ENCODE measurements at regions not wholly inside any gene's neighbourhood (a gene's known extent, or its start where the extent isn't known, plus 50 kb on each side); places are given as distances from the start of the nearest gene placed in this dataset.

- Histone ChIP-seq H3K4me1 (peaks cover 0 to 13% (median 4%) of the 10 kb centered on the region in 4 donors), H3K27ac (replicated peaks in 1 of 4) (no peak overlapping the region), H3K4me3 (no peak overlapping the region), H3K36me3 (no peaks in the 10 kb centered on the region), H3K9me3 (no peaks in the 10 kb centered on the region), H3K27me3 (no peaks in the 10 kb centered on the region)
- WGBS = 43% methylated on average over 1 of the region's 1 CpG
- intact Hi-C loops (cut with DNase I) = loop anchor here (10.0 kb wide), 1 partner anchor 495 kb away; no protein-coding TSS in a partner anchor
- DNase-seq (ENCODE audit: extremely low spot score) = no peak
- TF ChIP-seq EP300 (IDR thresholded peaks at IDR 0.05) (no peak), POLR2A (IDR thresholded peaks at IDR 0.05; ENCODE audit: low read depth) (no peak), POLR2AphosphoS5 (IDR thresholded peaks at IDR 0.05) (no peak), CTCF (IDR thresholded peaks at IDR 0.05) (no peak)
Observed at GRCh38 chr3:170809975-170810357, 60.0 kb downstream of the RPL22L1 start.

GRCh38 chr3:170809007-170809974, 60.7 kb downstream of the RPL22L1 start:
- Histone ChIP-seq H3K36me3 (no peaks in the 10 kb centered on the region), H3K27me3 (no peaks in the 10 kb centered on the region), H3K4me1 (peaks cover 0 to 13% (median 4%) of the 10 kb centered on the region in 4 donors), H3K27ac (replicated peaks in 1 of 4) (no peak overlapping the region), H3K4me3 (no peak overlapping the region), H3K9me3 (no peaks in the 10 kb centered on the region)
- no peak for TF ChIP-seq EP300 (IDR thresholded peaks at IDR 0.05)
- peak in 2 of 3 experiments; percentile 17 to 36 for TF ChIP-seq CTCF (IDR thresholded peaks at IDR 0.05)
- TF ChIP-seq POLR2AphosphoS5 (IDR thresholded peaks at IDR 0.05) = no peak
- no peak for DNase-seq (ENCODE audit: extremely low spot score)
- 79% methylated on average over 14 of the region's 14 CpGs for WGBS
- intact Hi-C loops (cut with DNase I) = no loop called here

GRCh38 chr3:170808041-170808440, 62.0 kb downstream of the RPL22L1 start:
- no peak for TF ChIP-seq EP300 (IDR thresholded peaks at IDR 0.05)
- TF ChIP-seq CTCF (IDR thresholded peaks at IDR 0.05) = no peak
- TF ChIP-seq POLR2A (IDR thresholded peaks at IDR 0.05; ENCODE audit: low read depth) = no peak
- no peak for TF ChIP-seq POLR2AphosphoS5 (IDR thresholded peaks at IDR 0.05)
- Histone ChIP-seq H3K27me3 (peaks cover 0 to under 1% (median 0%) of the 10 kb centered on the region in 4 donors), H3K9me3 (no peaks in the 10 kb centered on the region), H3K4me1 (peaks cover 0 to 13% (median 4%) of the 10 kb centered on the region in 4 donors), H3K36me3 (no peaks in the 10 kb centered on the region), H3K27ac (replicated peaks in 1 of 4) (no peak overlapping the region), H3K4me3 (no peak overlapping the region)
- WGBS = 87% methylated on average over 5 of the region's 5 CpGs
- no peak for DNase-seq (ENCODE audit: extremely low spot score)
- intact Hi-C loops (cut with DNase I) = no loop called here

- intact Hi-C loops (cut with DNase I) = no loop called here
- H3K4me3 ChIP-seq = no peak overlapping the region
- WGBS = 75% methylated on average over 2 of the region's 2 CpGs
- H3K27me3 ChIP-seq = peaks cover 0 to 5% (median 0%) of the 10 kb centered on the region in 4 donors
- H3K4me1 ChIP-seq = peaks cover 0 to 6% (median 3%) of the 10 kb centered on the region in 4 donors
- H3K9me3 ChIP-seq = no peaks in the 10 kb centered on the region
- DNase-seq (ENCODE audit: extremely low spot score) = no peak
- TF ChIP-seq POLR2A (IDR thresholded peaks at IDR 0.05; ENCODE audit: low read depth) (no peak), CTCF (IDR thresholded peaks at IDR 0.05) (no peak), EP300 (IDR thresholded peaks at IDR 0.05) (no peak), POLR2AphosphoS5 (IDR thresholded peaks at IDR 0.05) (no peak)
- no peaks in the 10 kb centered on the region for H3K36me3 ChIP-seq
- H3K27ac ChIP-seq (replicated peaks in 1 of 4) = no peak overlapping the region
Observed at GRCh38 chr3:170806676-170807075, 63.3 kb downstream of the RPL22L1 start.

Measured in esophagus muscularis mucosa (tissue), 4 donors.